H1 (cell line): ENCODE measurements at regions not wholly inside any gene's neighbourhood (a gene's known extent, or its start where the extent isn't known, plus 50 kb on each side); places are given as distances from the start of the nearest gene placed in this dataset.

Experiments used
- CHD1 ChIP-seq: IDR thresholded peaks from 2 replicates; pipeline ENCODE4 v1.6.1; 2012; ENCODE audit warnings: low read depth, low read length, improper control_type of control experiment
- CHD7 ChIP-seq: fragments of 300-600 bp; sonication (generic); IDR thresholded peaks from 2 replicates; pipeline ENCODE4 v1.7.1; 2012; ENCODE audit warnings: low read length, moderate library complexity, mild to moderate bottlenecking, inconsistent platforms; ENCODE audit not compliant: insufficient replicate concordance
- EGR1 ChIP-seq: IDR thresholded peaks from 2 replicates; pipeline ENCODE4 v1.6.1; 2011; ENCODE audit warnings: low read depth, low read length, borderline replicate concordance
- MAFK ChIP-seq: IDR thresholded peaks from 2 replicates; pipeline ENCODE4 v1.6.1; 2012; ENCODE audit warnings: low read depth, mild to moderate bottlenecking, improper control_type of control experiment, low read length
- ZNF274 ChIP-seq: IDR thresholded peaks from 2 replicates; pipeline ENCODE4 v1.7.0; 2012; ENCODE audit warnings: low read length, borderline replicate concordance; ENCODE audit errors: extremely low read depth

GRCh38 chr20:53853111-53853713, 217.2 kb downstream of the BCAS1 start (continued):
- TF ChIP-seq CHD7, result no peak
- TF ChIP-seq ZNF274, result no peak
- no peak for TF ChIP-seq EGR1
- no peak for TF ChIP-seq CHD1
- TF ChIP-seq MAFK, result no peak
- TF ChIP-seq, all 59 proteins: peak for 0
